Stomach (tissue), 4 donors: ENCODE measurements at regions not wholly inside any gene's neighbourhood (a gene's known extent, or its start where the extent isn't known, plus 50 kb on each side); places are given as distances from the start of the nearest gene placed in this dataset.

Experiments
- CTCF ChIP-seq, 7 experiments: fragments of 450-650 bp in 4 of 7; fragments of 200-600 bp in 3 of 7; sonication (generic) in 3 of 7; IDR thresholded peaks; one replicate each; pipeline ENCODE4 v1.5.1; 2016 to 2019; ENCODE audit warnings: antibody characterized with exemption in 7 of 7, control low read depth in 2 of 7, mild to moderate bottlenecking in 1 of 7
- EP300 ChIP-seq: sonication (generic); formaldehyde crosslinking; IDR thresholded peaks from one replicate; pipeline ENCODE4 v1.6.1; 2017; ENCODE audit warnings: antibody characterized with exemption
- POLR2A ChIP-seq, 4 donors: fragments of 450-650 bp; IDR thresholded peaks; one replicate each; pipeline ENCODE4 v1.6.1; 2016; ENCODE audit warnings: antibody characterized with exemption in 4 of 4, control low read depth in 2 of 4, mild to moderate bottlenecking in 1 of 4, moderate library complexity in 1 of 4
- POLR2AphosphoS5 ChIP-seq, 3 donors: sonication (generic); formaldehyde crosslinking; IDR thresholded peaks; one replicate each; pipeline ENCODE4 v1.6.1; 2016; ENCODE audit warnings: antibody characterized with exemption in 3 of 3

GRCh38 chr20:7500231-7500663 lies 440.0 kb downstream of the HAO1 start:
- TF ChIP-seq POLR2AphosphoS5 (IDR thresholded peaks at IDR 0.05) = no peak
- TF ChIP-seq CTCF (IDR thresholded peaks at IDR 0.05) = no peak
- TF ChIP-seq POLR2A (IDR thresholded peaks at IDR 0.05) = no peak
- no peak for TF ChIP-seq EP300
